ENCODE measurements at regions not wholly inside any gene's neighbourhood (a gene's known extent, or its start where the extent isn't known, plus 50 kb on each side); places are given as distances from the start of the nearest gene placed in this dataset.
"Not testable (repeated sequence)": the region's sequence is repeated elsewhere in the genome, so short reads cannot be mapped to it uniquely, and the experiment has no call there.

DNA sequence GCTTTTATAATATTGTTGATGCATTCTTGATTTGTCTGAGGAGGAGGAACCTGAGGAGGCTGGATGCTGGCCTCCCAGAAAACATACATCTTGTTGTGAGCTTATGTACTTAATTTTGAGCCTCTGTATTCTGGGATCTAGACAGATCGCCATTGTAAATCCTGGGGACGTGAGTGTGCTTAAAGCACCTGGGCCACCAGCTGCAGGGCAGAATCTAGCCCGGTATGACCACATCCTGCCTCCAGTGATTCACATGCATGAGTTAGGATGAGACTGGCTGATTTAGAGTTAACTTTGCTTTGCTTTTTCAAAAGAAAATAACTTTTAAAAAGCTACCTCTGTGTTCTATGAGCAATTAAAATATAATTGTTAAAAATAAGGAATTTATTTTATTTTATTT is 364.6 kb upstream of the TGIF2LX start:
- TF ChIP-seq, protein P1, sequence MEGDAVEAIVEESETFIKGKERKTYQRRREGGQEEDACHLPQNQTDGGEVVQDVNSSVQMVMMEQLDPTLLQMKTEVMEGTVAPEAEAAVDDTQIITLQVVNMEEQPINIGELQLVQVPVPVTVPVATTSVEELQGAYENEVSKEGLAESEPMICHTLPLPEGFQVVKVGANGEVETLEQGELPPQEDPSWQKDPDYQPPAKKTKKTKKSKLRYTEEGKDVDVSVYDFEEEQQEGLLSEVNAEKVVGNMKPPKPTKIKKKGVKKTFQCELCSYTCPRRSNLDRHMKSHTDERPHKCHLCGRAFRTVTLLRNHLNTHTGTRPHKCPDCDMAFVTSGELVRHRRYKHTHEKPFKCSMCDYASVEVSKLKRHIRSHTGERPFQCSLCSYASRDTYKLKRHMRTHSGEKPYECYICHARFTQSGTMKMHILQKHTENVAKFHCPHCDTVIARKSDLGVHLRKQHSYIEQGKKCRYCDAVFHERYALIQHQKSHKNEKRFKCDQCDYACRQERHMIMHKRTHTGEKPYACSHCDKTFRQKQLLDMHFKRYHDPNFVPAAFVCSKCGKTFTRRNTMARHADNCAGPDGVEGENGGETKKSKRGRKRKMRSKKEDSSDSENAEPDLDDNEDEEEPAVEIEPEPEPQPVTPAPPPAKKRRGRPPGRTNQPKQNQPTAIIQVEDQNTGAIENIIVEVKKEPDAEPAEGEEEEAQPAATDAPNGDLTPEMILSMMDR (IDR thresholded peaks at IDR 0.05; ENCODE audit: low read length): not testable (repeated sequence)
- not testable (repeated sequence) for TF ChIP-seq EZH2 (IDR thresholded peaks at IDR 0.05; ENCODE audit: borderline replicate concordance, low read length)

Data from OCI-LY1 (cell line).